ENCODE measurements at regions not wholly inside any gene's neighbourhood (a gene's known extent, or its start where the extent isn't known, plus 50 kb on each side); places are given as distances from the start of the nearest gene placed in this dataset.
A peak's percentile ranks its signal among the peaks of the same experiment; 100 is the strongest.

DNA sequence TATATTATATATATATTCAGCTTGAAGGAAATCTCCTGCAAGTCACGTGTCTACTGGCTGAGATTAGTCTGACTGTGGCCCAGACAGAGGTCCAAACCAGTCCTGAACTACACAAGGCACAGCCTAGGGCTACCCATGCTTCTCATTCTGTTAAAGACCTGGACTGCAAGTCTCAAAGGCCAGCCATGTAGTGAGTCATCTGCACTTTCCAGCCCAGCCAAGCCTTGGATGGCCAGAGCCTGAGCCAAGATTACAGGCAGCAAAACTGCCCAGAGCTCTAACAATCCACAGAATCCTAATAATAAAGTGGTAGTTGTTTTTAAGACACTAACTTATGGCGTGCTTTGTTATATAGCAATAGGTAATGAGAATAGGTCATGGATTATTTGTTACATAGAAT is 259.6 kb downstream of the SS18 start:
- Histone ChIP-seq H3K27ac (ENCODE audit: low read depth, low read length) (no peak overlapping the region), H3K9me3 (ENCODE audit: control insufficient read depth, insufficient read depth, low read depth, low read length) (no peaks in the 10 kb centered on the region), H3K4me1 (ENCODE audit: control insufficient read depth, insufficient read depth, low read length) (peaks cover 22% of the 10 kb centered on the region; the same call in 1 of the 2 replicates), H3K4me3 (ENCODE audit: low read depth, low read length) (no peak overlapping the region), H3K36me3 (ENCODE audit: control insufficient read depth, insufficient read depth, low read length) (no peaks in the 10 kb centered on the region), H3K9ac (ENCODE audit: low read length) (no peak overlapping the region), H3K27me3 (ENCODE audit: control insufficient read depth, insufficient read depth, low read length) (no peaks in the 10 kb centered on the region)

DNA sequence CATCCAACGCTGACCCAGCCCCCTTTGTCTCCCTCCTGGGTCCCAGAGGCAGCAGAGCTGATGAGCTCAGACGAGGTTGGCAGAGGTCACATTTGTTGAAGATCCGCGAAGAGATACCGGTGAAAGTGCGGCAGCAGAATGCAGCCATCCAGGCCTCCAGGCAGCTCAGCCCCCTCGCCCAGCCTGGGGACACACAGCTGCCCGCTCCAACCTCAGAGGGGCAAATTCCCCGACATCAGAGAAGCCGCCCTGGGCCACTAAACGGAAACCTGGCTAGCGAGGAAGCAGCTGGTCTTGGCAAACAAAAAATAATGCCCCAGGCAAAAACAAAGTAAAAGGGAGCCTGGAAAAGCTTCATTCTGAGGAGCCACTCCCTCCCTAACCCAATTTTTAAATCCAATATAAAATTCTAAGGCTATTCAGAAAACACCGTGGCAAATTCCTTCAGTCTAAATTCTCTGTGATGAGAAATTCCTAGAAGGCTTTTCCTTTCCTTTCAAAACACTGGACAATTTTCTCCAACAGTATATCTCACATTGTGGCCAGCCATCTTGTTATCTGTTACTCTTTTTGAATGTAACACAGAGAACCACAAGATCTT is 262.4 kb downstream of the SS18 start:
- H3K9me3 ChIP-seq (ENCODE audit: control insufficient read depth, insufficient read depth, low read depth, low read length): no peaks in the 10 kb centered on the region
- H3K27me3 ChIP-seq (ENCODE audit: control insufficient read depth, insufficient read depth, low read length): no peaks in the 10 kb centered on the region
- H3K4me3 ChIP-seq (ENCODE audit: low read depth, low read length): peak overlapping the region; percentile 11; the same call in 1 of the 2 replicates
- peak overlapping the region; percentile 29 for H3K9ac ChIP-seq (ENCODE audit: low read length)
- H3K27ac ChIP-seq (ENCODE audit: low read depth, low read length): no peak overlapping the region
- H3K36me3 ChIP-seq (ENCODE audit: control insufficient read depth, insufficient read depth, low read length): no peaks in the 10 kb centered on the region
- peaks cover 22% of the 10 kb centered on the region; the same call in 1 of the 2 replicates for H3K4me1 ChIP-seq (ENCODE audit: control insufficient read depth, insufficient read depth, low read length)

DNA sequence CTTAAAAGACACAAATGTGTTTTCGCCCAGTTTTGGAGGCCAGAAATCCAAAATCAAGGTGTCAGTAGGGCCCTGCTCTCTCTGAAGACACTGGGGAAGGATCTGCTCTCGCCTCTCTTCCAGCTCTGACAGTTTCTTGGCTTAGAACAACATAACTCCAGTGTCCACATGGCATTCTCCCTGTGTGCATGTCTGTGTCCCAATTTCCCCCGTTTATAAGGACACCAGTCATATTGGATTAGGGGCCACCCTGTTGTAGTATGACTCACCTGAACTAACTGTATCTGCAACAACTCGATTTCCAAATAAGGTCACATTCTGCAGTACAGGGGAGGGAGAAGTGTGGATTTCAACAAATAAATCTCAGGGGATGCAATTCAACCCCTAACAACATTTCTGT is 263.2 kb downstream of the SS18 start:
- no peaks in the 10 kb centered on the region for H3K27me3 ChIP-seq (ENCODE audit: control insufficient read depth, insufficient read depth, low read length)
- peaks cover 22% of the 10 kb centered on the region; the same call in 1 of the 2 replicates for H3K4me1 ChIP-seq (ENCODE audit: control insufficient read depth, insufficient read depth, low read length)
- no peak overlapping the region for H3K9ac ChIP-seq (ENCODE audit: low read length)
- no peaks in the 10 kb centered on the region for H3K36me3 ChIP-seq (ENCODE audit: control insufficient read depth, insufficient read depth, low read length)
- H3K27ac ChIP-seq (ENCODE audit: low read depth, low read length): no peak overlapping the region
- H3K4me3 ChIP-seq (ENCODE audit: low read depth, low read length): no peak overlapping the region
- no peaks in the 10 kb centered on the region for H3K9me3 ChIP-seq (ENCODE audit: control insufficient read depth, insufficient read depth, low read depth, low read length)

DNA sequence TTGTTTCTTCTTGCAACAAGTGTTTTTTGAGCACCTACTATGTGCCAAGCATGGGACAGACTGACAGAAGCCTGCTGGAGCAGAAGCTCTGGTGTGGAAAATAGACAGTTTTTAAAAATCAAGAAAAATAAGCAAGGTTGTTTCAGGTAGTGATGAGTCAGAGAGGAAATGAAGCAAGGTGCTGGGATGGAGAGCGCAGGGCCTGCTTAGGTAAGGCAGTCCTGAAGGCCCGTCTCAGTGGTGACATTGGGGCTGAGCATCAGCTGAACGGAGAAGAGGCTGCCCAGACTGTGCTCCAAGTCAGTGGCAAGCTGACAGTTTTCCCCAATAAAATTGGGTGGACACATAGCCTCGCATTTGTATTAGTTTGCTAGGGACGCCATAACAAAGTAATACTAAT is 263.6 kb downstream of the SS18 start:
- Histone ChIP-seq H3K9me3 (ENCODE audit: control insufficient read depth, insufficient read depth, low read depth, low read length) (no peaks in the 10 kb centered on the region), H3K4me3 (ENCODE audit: low read depth, low read length) (no peak overlapping the region), H3K4me1 (ENCODE audit: control insufficient read depth, insufficient read depth, low read length) (peaks cover 22% of the 10 kb centered on the region; the same call in 1 of the 2 replicates), H3K9ac (ENCODE audit: low read length) (no peak overlapping the region), H3K36me3 (ENCODE audit: control insufficient read depth, insufficient read depth, low read length) (no peaks in the 10 kb centered on the region), H3K27me3 (ENCODE audit: control insufficient read depth, insufficient read depth, low read length) (no peaks in the 10 kb centered on the region), H3K27ac (ENCODE audit: low read depth, low read length) (no peak overlapping the region)

DNA sequence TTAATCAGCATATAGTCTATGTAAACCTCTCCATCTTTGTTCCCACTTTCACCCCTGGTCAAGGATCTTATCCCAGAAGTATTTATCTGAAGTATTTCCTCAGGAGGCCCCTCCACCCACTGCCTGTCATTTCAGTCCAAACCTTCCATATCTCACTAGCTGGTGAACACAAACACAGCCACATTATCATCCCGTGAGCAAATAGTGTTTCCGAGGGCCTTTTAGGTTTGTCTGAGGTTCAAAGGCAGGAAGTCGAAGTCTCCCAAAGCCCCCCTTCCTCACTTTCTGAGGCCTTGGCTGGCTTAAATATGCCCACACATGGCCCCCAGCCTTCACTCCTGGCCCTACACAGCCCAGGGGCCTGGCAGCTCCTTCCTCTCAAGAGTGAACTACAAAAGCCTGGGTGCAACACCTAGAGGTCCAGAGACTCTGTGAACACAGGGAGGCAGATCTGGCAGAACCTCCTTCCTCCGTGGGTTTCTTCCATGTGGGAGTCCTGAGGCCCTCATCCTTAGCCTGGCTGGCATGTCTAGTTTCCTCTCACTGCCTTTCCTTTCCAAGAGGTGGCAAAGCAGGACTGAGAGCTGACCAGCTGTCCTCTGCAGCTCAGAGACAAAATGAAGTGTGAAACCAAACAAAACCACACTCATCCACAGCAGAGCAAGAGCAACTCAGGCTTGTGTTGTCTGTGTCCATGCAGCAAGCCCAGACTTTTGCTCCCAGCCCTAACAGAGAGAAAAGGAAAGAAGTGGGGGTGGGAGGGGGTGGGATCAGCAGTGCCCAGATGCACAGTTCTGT is 264.2 kb downstream of the SS18 start:
- H3K9ac ChIP-seq (ENCODE audit: low read length): no peak overlapping the region
- no peaks in the 10 kb centered on the region for H3K9me3 ChIP-seq (ENCODE audit: control insufficient read depth, insufficient read depth, low read depth, low read length)
- H3K27ac ChIP-seq (ENCODE audit: low read depth, low read length): no peak overlapping the region
- no peaks in the 10 kb centered on the region for H3K36me3 ChIP-seq (ENCODE audit: control insufficient read depth, insufficient read depth, low read length)
- no peak overlapping the region for H3K4me3 ChIP-seq (ENCODE audit: low read depth, low read length)
- H3K27me3 ChIP-seq (ENCODE audit: control insufficient read depth, insufficient read depth, low read length): no peaks in the 10 kb centered on the region
- peaks cover 21% of the 10 kb centered on the region; the same call in 1 of the 2 replicates for H3K4me1 ChIP-seq (ENCODE audit: control insufficient read depth, insufficient read depth, low read length)

DNA sequence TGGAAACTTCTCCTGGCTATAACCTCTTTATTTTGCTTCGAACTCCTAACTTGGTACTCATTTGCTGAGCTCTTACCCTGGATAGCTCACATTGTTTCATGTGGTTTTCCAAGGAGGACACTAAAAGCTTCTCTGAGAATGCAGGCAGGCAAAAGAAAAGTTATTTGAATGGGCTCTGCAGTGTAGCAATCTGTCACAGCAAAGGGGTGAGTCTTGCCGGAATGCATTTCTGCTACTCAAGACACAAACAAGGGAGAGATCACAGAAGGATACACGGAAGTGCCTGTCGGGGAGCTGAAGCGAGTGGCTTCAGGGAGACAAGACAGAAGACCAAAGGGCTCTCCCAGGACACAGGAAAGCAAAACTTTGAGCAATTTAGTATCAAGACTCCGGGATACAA is 265.4 kb downstream of the SS18 start:
- H3K9me3 ChIP-seq (ENCODE audit: control insufficient read depth, insufficient read depth, low read depth, low read length): no peaks in the 10 kb centered on the region
- no peak overlapping the region for H3K27ac ChIP-seq (ENCODE audit: low read depth, low read length)
- H3K27me3 ChIP-seq (ENCODE audit: control insufficient read depth, insufficient read depth, low read length): no peaks in the 10 kb centered on the region
- H3K4me1 ChIP-seq (ENCODE audit: control insufficient read depth, insufficient read depth, low read length): peaks cover 19% of the 10 kb centered on the region; the same call in 1 of the 2 replicates
- H3K9ac ChIP-seq (ENCODE audit: low read length): no peak overlapping the region
- no peak overlapping the region for H3K4me3 ChIP-seq (ENCODE audit: low read depth, low read length)
- H3K36me3 ChIP-seq (ENCODE audit: control insufficient read depth, insufficient read depth, low read length): no peaks in the 10 kb centered on the region

DNA sequence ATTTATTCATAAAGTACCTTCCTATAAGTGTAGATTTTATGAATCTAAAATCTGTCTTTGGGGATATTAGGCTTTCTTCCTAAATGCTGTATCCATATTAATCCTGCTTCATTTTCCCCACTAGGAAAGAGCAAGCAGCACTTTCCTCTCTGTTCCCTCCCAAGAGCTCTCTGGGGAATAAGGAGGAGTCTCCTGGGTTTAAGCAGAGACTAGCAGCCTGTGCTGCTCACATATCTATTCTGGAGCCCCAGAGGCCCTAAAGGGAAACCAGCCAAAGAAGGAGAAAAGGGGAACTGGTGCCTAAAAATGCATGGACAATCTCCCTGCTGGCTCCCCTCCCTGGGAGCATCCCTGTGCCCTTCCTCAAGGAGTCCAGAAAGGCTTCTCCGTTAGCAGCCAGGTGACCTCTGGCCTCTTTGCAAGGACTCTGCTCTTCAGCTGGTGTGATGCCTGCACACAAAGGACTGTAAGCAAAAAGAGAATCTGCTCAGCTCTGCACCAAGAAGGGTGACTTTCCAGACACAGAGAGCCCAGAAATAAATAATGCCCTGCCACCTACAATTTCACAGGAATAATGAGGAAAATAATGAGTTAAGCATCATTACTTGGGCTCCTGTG is 270.6 kb downstream of the SS18 start:
- Histone ChIP-seq H3K27me3 (ENCODE audit: control insufficient read depth, insufficient read depth, low read length) (no peaks in the 10 kb centered on the region), H3K4me1 (ENCODE audit: control insufficient read depth, insufficient read depth, low read length) (no peaks in the 10 kb centered on the region), H3K9me3 (ENCODE audit: control insufficient read depth, insufficient read depth, low read depth, low read length) (no peaks in the 10 kb centered on the region), H3K4me3 (ENCODE audit: low read depth, low read length) (no peak overlapping the region), H3K27ac (ENCODE audit: low read depth, low read length) (no peak overlapping the region), H3K9ac (ENCODE audit: low read length) (no peak overlapping the region), H3K36me3 (ENCODE audit: control insufficient read depth, insufficient read depth, low read length) (no peaks in the 10 kb centered on the region)

DNA sequence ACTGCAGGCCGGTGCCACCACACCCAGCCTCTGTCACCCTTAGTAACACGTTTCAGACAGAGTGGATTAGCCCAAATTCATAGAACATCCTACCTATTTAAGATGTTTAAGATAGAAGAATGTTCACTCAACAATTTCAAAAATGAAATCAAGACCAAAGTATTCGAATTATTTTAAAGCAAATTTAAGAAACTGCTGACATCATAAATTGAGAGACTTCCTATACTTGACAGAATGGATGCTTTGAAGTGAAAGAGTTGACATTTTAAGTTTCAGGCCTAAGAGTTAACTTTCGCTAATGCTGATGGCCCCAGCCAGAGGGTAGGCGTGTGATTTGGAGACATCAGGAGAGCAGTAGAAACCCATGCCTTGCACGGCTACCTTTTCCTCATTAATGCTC is 271.9 kb downstream of the SS18 start:
- Histone ChIP-seq H3K4me3 (ENCODE audit: low read depth, low read length) (no peak overlapping the region), H3K4me1 (ENCODE audit: control insufficient read depth, insufficient read depth, low read length) (no peaks in the 10 kb centered on the region), H3K9me3 (ENCODE audit: control insufficient read depth, insufficient read depth, low read depth, low read length) (no peaks in the 10 kb centered on the region), H3K27me3 (ENCODE audit: control insufficient read depth, insufficient read depth, low read length) (no peaks in the 10 kb centered on the region), H3K9ac (ENCODE audit: low read length) (no peak overlapping the region), H3K27ac (ENCODE audit: low read depth, low read length) (no peak overlapping the region), H3K36me3 (ENCODE audit: control insufficient read depth, insufficient read depth, low read length) (no peaks in the 10 kb centered on the region)

DNA sequence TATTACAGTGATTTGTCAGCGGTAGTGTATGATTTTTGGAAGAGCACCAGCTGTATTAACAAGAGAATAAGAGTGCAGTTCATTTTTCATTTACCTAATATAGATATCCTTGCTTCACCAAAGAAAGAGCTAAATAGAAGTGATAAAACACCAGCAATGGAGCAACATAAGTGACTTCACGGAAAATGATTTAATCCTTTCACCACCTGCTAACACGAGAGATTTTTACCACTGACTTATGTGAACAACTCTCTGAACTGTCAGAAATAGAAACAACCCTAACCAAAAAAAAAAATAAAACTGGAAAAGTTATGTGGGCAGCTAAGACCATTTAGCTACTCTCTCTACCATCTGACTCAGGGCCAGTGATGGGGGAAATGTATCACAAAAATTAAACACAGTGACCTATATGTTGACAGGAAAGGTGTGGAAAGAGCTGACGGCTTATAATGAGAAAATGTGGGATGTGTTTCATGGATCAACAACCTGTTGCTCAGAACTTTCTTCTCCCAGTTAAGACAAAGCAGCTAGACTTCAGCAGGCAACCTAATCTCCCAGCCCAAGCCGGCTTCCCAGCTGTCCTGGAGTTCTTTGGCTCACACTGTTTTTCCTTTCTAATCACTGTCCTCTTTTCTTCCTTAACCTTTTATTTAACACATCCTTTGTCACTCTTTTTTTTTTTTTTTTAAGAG is 272.7 kb downstream of the SS18 start:
- no peaks in the 10 kb centered on the region for H3K36me3 ChIP-seq (ENCODE audit: control insufficient read depth, insufficient read depth, low read length)
- H3K4me1 ChIP-seq (ENCODE audit: control insufficient read depth, insufficient read depth, low read length): no peaks in the 10 kb centered on the region
- no peaks in the 10 kb centered on the region for H3K9me3 ChIP-seq (ENCODE audit: control insufficient read depth, insufficient read depth, low read depth, low read length)
- no peaks in the 10 kb centered on the region for H3K27me3 ChIP-seq (ENCODE audit: control insufficient read depth, insufficient read depth, low read length)
- H3K27ac ChIP-seq (ENCODE audit: low read depth, low read length): no peak overlapping the region
- no peak overlapping the region for H3K4me3 ChIP-seq (ENCODE audit: low read depth, low read length)
- H3K9ac ChIP-seq (ENCODE audit: low read length): no peak overlapping the region

DNA sequence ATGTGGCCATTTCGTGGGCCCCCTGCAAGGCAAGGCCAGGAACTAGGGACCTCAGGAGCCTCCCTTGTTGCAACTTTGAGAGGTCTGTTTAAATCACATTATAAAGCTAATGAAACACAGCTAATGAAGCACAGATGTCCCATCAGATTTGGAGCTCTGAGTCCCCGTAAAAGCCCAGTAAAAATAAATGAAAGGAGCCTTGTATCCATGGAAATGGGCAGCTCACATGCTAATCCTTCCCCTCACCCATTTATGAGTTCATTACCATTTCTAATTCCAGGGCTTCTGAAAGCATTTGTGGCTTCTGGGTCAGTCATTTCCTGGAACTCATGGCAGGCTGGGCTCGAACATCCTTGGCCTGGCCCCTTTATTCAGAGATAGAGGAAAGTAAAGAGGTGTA is 274.8 kb downstream of the SS18 start:
- Histone ChIP-seq H3K27me3 (ENCODE audit: control insufficient read depth, insufficient read depth, low read length) (no peaks in the 10 kb centered on the region), H3K9ac (ENCODE audit: low read length) (no peak overlapping the region), H3K4me1 (ENCODE audit: control insufficient read depth, insufficient read depth, low read length) (no peaks in the 10 kb centered on the region), H3K27ac (ENCODE audit: low read depth, low read length) (no peak overlapping the region), H3K36me3 (ENCODE audit: control insufficient read depth, insufficient read depth, low read length) (no peaks in the 10 kb centered on the region), H3K9me3 (ENCODE audit: control insufficient read depth, insufficient read depth, low read depth, low read length) (no peaks in the 10 kb centered on the region), H3K4me3 (ENCODE audit: low read depth, low read length) (no peak overlapping the region)

Data from HUES6 (cell line).